Progenitor cell of endocrine pancreas (in vitro differentiated cells): ENCODE measurements at regions not wholly inside any gene's neighbourhood (a gene's known extent, or its start where the extent isn't known, plus 50 kb on each side); places are given as distances from the start of the nearest gene placed in this dataset.

Experiments used
- DNase-seq: peaks from one replicate; pipeline ENCODE4 v3.0.0; 2021; ENCODE audit warnings: low spot score; ENCODE audit not compliant: unreplicated experiment
- H3K27ac Mint-ChIP-seq: 2 replicates; pipeline ENCODE4 v1.8.0; 2021; ENCODE audit warnings: mild to moderate bottlenecking, moderate library complexity, mixed read lengths
- H3K27me3 Mint-ChIP-seq: 2 replicates; pipeline ENCODE4 v1.8.0; 2021; ENCODE audit warnings: mixed read lengths
- H3K36me3 Mint-ChIP-seq: 2 replicates; pipeline ENCODE4 v1.8.0; 2022; ENCODE audit warnings: mixed read lengths; ENCODE audit not compliant: insufficient read depth
- H3K4me1 Mint-ChIP-seq: 2 replicates; pipeline ENCODE4 v1.8.0; 2021; ENCODE audit warnings: low read depth, mixed read lengths
- H3K4me3 Mint-ChIP-seq: 2 replicates; pipeline ENCODE4 v1.8.0; 2021; ENCODE audit warnings: low read depth, mild to moderate bottlenecking, moderate library complexity, mixed read lengths
- H3K9me3 Mint-ChIP-seq: 2 replicates; pipeline ENCODE4 v1.8.0; 2021; ENCODE audit warnings: low read depth, mixed read lengths
- CTCF ChIP-seq: fragments of 200-600 bp; sonication (generic); IDR thresholded peaks from one replicate; pipeline ENCODE4 v1.5.0; 2021; ENCODE audit warnings: antibody characterized with exemption, mild to moderate bottlenecking; ENCODE audit not compliant: unreplicated experiment

- no peak for TF ChIP-seq CTCF
- Mint-ChIP-seq H3K36me3 (no peaks in the 10 kb centered on the region), H3K4me1 (peaks cover 3% of the 10 kb centered on the region), H3K27ac (no peak overlapping the region), H3K9me3 (no peaks in the 10 kb centered on the region), H3K4me3 (no peak overlapping the region), H3K27me3 (peaks cover 3% of the 10 kb centered on the region)
- DNase-seq: no peak
Measured at GRCh38 chr15:87343966-87344365, 912.6 kb downstream of the NTRK3 start.

- TF ChIP-seq CTCF: no peak
- Mint-ChIP-seq H3K27ac (no peak overlapping the region), H3K9me3 (no peaks in the 10 kb centered on the region)
Measured at GRCh38 chr15:87340370-87340769, 916.2 kb downstream of the NTRK3 start.

GRCh38 chr15:87326269-87326668, 930.3 kb downstream of the NTRK3 start:
- Mint-ChIP-seq H3K4me3 (no peak overlapping the region), H3K9me3 (no peaks in the 10 kb centered on the region), H3K36me3 (no peaks in the 10 kb centered on the region), H3K27me3 (peaks cover 3% of the 10 kb centered on the region), H3K27ac (no peak overlapping the region), H3K4me1 (no peaks in the 10 kb centered on the region)
- no peak for TF ChIP-seq CTCF
- no peak for DNase-seq

More at GRCh38 chr15:87340370-87340769, 916.2 kb downstream of the NTRK3 start:
- Mint-ChIP-seq H3K27me3 (peaks cover 3% of the 10 kb centered on the region), H3K36me3 (no peaks in the 10 kb centered on the region), H3K4me1 (no peaks in the 10 kb centered on the region), H3K4me3 (no peak overlapping the region)
- DNase-seq: no peak

- TF ChIP-seq CTCF: no peak
- no peaks in the 10 kb centered on the region for H3K9me3 Mint-ChIP-seq
- H3K36me3 Mint-ChIP-seq: no peaks in the 10 kb centered on the region
- no peaks in the 10 kb centered on the region for H3K4me1 Mint-ChIP-seq
- H3K27ac Mint-ChIP-seq: no peak overlapping the region
- DNase-seq: no peak
- peaks cover 8% of the 10 kb centered on the region for H3K27me3 Mint-ChIP-seq
- no peak overlapping the region for H3K4me3 Mint-ChIP-seq
Measured at GRCh38 chr15:87322870-87323269, 933.7 kb downstream of the NTRK3 start.

- no peak for DNase-seq
- H3K27ac Mint-ChIP-seq: no peak overlapping the region
- no peak for TF ChIP-seq CTCF
- no peaks in the 10 kb centered on the region for H3K9me3 Mint-ChIP-seq
- H3K4me1 Mint-ChIP-seq: no peaks in the 10 kb centered on the region
- H3K36me3 Mint-ChIP-seq: no peaks in the 10 kb centered on the region
- no peak overlapping the region for H3K4me3 Mint-ChIP-seq
- peaks cover 10% of the 10 kb centered on the region for H3K27me3 Mint-ChIP-seq
Measured at GRCh38 chr15:87322265-87322664, 934.3 kb downstream of the NTRK3 start.

- DNase-seq: no peak
- Mint-ChIP-seq H3K27ac (no peak overlapping the region), H3K4me3 (no peak overlapping the region), H3K4me1 (no peaks in the 10 kb centered on the region), H3K9me3 (no peaks in the 10 kb centered on the region), H3K27me3 (peaks cover 10% of the 10 kb centered on the region), H3K36me3 (no peaks in the 10 kb centered on the region)
- TF ChIP-seq CTCF: no peak
Measured at GRCh38 chr15:87317900-87318299, 938.6 kb downstream of the NTRK3 start.
